ENCODE measurements at regions not wholly inside any gene's neighbourhood (a gene's known extent, or its start where the extent isn't known, plus 50 kb on each side); places are given as distances from the start of the nearest gene placed in this dataset.
"Not testable (repeated sequence)": the region's sequence is repeated elsewhere in the genome, so short reads cannot be mapped to it uniquely, and the experiment has no call there.

DNA sequence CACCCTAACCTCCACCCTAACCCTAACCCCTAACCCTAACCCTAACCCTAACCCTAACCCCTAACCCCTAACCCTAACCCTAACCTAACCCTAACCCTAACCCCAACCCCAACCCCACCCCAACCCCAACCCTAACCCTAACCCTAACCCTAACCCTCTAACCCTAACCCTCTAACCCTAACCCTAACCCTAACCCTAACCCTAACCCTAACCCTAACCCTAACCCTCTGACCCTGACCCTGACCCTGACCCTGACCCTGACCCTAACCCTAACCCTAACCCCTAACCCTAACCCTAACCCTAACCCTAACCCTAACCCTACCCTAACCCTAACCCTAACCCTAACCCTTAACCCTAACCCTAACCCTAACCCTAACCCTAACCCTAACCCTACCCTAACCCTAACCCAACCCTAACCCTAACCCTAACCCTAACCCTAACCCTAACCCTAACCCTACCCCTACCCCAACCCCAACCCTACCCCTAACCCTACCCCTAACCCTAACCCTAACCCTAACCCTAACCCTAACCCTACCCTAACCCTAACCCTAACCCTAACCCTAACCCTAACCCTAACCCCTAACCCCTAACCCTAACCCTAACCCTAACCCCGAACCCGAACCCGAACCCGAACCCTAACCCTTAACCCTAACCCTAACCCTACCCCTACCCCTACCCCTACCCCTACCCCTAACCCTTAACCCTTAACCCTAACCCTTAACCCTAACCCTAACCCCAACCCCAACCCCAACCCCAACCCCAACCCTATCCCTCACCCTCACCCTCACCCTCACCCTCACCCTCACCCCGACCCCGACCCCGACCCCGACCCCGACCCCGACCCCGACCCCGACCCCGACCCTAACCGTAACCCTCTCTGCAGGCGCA, 186.2 kb upstream of the CHL1 start:
- H3K27me3 Mint-ChIP-seq; H3K27ac Mint-ChIP-seq; H3K4me3 Mint-ChIP-seq; H3K9me3 Mint-ChIP-seq; H3K36me3 Mint-ChIP-seq (ENCODE audit: low read depth); H3K4me1 Mint-ChIP-seq (ENCODE audit: low read depth): not testable (repeated sequence)

DNA sequence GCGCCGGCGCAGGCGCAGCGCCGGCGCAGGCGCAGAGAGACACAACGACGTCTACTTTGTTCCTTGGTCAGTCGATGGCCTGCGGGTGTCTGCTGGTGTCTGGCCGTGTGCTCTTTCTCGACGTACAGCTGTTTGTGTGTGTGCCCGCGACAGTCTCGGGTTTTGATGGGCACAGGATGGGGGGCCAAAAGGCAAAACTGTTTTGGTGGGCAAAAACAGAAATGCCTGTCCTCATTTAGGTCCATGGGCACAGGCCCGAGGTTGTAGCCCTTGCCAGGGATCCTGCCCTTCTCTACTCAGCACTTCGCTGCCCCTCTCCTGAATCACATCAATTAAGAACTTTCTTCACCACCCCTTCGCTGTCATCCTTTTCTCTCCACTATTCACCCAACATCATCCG, 184.8 kb upstream of the CHL1 start:
- no peak overlapping the region for H3K27ac Mint-ChIP-seq
- no peaks in the 10 kb centered on the region for H3K4me1 Mint-ChIP-seq (ENCODE audit: low read depth)
- H3K9me3 Mint-ChIP-seq: no peaks in the 10 kb centered on the region
- peaks cover 9% of the 10 kb centered on the region for H3K27me3 Mint-ChIP-seq
- H3K4me3 Mint-ChIP-seq: peak overlapping the region; percentile 56
- H3K36me3 Mint-ChIP-seq (ENCODE audit: low read depth): no peaks in the 10 kb centered on the region

DNA sequence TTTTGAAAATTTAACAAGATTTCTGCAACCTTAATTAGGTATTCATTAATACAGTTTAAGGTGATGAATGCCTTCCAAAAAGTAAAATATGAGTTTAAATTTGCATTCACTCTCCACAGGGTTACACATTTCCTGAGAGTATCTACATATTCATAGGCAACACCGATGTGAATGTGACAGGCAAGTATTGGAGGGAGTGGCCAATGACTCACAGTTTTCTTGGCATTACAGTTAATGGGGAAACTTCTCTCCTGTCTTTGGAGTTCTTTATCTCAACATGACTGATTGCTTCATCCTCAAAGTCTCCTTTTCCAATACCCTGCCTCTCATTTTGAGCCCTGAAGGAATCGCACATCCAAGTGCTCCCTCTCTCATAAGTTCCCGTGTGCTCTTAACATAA, 181.9 kb upstream of the CHL1 start:
- Mint-ChIP-seq H3K27me3 (peaks cover 17% of the 10 kb centered on the region), H3K4me3 (no peak overlapping the region)

DNA sequence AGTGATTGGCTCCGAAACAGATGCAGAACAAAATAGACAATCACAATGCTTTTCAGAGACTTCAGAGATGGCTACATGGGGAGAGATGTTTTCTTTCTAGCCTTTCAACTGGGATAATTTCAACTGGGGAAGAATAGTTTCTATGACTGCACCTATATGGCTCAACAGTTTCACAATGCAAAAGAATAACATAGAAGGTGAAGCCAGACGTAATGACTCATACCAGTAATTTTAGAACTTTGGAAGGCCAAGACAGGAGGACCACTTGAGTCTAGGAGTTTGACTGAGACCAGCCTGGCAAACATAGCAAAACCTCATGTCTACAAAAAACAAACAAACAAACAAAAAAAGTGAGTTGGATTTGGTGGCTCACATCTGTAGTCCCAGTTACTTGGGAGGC, 180.2 kb upstream of the CHL1 start:
- Mint-ChIP-seq H3K27me3 (peaks cover 23% of the 10 kb centered on the region), H3K4me3 (no peak overlapping the region), H3K27ac (no peak overlapping the region), H3K4me1 (ENCODE audit: low read depth) (no peaks in the 10 kb centered on the region), H3K9me3 (peaks cover 4% of the 10 kb centered on the region), H3K36me3 (ENCODE audit: low read depth) (no peaks in the 10 kb centered on the region)

More for the DNA sequence above, 181.9 kb upstream of the CHL1 start:
- Mint-ChIP-seq H3K9me3 (no peaks in the 10 kb centered on the region), H3K27ac (no peak overlapping the region), H3K36me3 (ENCODE audit: low read depth) (no peaks in the 10 kb centered on the region), H3K4me1 (ENCODE audit: low read depth) (no peaks in the 10 kb centered on the region)

DNA sequence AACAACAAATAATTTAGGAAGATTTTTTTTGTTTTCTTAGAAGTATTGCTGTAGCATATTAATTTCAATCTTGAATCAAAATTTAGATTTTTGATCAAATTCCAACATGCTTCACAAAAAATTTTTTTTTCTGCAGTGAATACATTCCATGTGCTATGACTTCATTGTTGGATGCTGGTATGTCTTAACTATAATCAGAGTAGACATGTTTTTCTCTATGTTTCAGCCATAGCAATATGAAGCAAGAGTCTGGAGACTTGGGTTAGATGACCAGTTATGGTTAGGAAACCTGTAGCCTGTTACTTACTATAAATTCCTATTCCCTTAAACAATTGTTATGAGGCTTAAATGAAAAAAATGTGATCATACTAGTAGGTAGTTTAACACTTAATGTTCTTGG, 176.1 kb upstream of the CHL1 start:
- H3K36me3 Mint-ChIP-seq (ENCODE audit: low read depth): no peaks in the 10 kb centered on the region
- H3K27me3 Mint-ChIP-seq: peaks cover 37% of the 10 kb centered on the region
- peaks cover 4% of the 10 kb centered on the region for H3K9me3 Mint-ChIP-seq
- no peak overlapping the region for H3K27ac Mint-ChIP-seq
- H3K4me1 Mint-ChIP-seq (ENCODE audit: low read depth): no peaks in the 10 kb centered on the region
- no peak overlapping the region for H3K4me3 Mint-ChIP-seq

DNA sequence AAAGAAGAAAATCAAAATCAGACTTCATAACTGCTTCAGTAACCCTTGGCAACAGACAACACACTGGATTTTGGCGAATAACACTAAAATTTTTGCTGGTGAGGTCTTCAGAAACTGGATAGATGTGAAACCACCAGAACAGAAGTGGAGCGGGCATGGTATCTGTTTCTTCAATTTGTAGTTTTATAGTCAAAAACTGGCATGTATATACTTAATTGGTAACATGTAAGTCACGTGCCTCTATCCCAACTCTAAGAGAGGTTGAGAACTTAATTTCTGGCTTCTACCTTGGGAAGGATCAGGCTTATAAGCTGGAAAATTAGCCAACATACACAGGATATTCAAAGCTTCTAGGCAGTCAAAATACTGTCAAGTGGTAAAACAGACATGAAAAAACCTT, 172.6 kb upstream of the CHL1 start:
- H3K4me3 Mint-ChIP-seq: no peak overlapping the region
- H3K27me3 Mint-ChIP-seq: peaks cover 34% of the 10 kb centered on the region
- no peak overlapping the region for H3K27ac Mint-ChIP-seq
- peaks cover 4% of the 10 kb centered on the region for H3K9me3 Mint-ChIP-seq
- H3K4me1 Mint-ChIP-seq (ENCODE audit: low read depth): no peaks in the 10 kb centered on the region
- H3K36me3 Mint-ChIP-seq (ENCODE audit: low read depth): no peaks in the 10 kb centered on the region

DNA sequence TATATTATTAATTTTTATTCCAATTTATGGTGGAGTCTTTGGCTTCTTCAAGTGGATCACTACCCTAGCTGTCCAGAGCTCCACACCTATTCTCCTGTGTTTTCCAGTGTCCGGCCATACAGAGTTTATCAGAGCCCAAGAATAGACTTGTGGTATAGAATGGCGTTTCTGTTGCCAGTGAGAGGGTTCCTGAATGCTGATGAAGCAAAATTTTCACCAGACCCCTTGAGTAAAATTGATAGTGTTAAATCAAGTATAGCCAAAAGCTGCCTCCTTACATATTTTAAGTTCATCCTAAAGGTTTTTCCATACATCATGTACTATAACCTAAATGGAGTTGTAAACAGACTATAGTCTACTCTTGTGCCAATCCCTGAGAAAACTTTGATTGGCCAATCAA, 171.5 kb upstream of the CHL1 start:
- Mint-ChIP-seq H3K4me3 (no peak overlapping the region), H3K9me3 (peaks cover 4% of the 10 kb centered on the region), H3K27me3 (peaks cover 32% of the 10 kb centered on the region), H3K36me3 (ENCODE audit: low read depth) (no peaks in the 10 kb centered on the region), H3K27ac (no peak overlapping the region), H3K4me1 (ENCODE audit: low read depth) (no peaks in the 10 kb centered on the region)

DNA sequence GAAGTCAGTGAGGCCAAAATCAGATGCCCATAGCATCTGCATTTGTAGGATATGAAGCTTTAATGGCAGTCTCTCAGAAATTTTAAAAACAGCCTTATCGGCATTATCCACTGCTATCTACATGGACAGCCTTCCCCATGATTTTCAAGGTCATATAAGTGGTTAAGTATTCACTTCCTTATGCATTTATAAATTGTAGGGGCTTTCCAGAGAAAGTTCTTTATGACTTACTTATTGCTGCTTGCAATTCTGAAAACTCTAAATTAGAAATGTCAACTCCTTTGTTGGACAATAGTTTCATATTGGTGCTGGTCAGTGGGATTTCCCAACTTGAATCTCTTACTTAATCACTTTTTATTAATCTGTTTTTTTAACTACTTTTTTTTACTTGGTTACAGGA, 160.6 kb upstream of the CHL1 start:
- H3K27me3 Mint-ChIP-seq; H3K36me3 Mint-ChIP-seq (ENCODE audit: low read depth); H3K4me3 Mint-ChIP-seq; H3K4me1 Mint-ChIP-seq (ENCODE audit: low read depth); H3K27ac Mint-ChIP-seq; H3K9me3 Mint-ChIP-seq: not testable (repeated sequence)

DNA sequence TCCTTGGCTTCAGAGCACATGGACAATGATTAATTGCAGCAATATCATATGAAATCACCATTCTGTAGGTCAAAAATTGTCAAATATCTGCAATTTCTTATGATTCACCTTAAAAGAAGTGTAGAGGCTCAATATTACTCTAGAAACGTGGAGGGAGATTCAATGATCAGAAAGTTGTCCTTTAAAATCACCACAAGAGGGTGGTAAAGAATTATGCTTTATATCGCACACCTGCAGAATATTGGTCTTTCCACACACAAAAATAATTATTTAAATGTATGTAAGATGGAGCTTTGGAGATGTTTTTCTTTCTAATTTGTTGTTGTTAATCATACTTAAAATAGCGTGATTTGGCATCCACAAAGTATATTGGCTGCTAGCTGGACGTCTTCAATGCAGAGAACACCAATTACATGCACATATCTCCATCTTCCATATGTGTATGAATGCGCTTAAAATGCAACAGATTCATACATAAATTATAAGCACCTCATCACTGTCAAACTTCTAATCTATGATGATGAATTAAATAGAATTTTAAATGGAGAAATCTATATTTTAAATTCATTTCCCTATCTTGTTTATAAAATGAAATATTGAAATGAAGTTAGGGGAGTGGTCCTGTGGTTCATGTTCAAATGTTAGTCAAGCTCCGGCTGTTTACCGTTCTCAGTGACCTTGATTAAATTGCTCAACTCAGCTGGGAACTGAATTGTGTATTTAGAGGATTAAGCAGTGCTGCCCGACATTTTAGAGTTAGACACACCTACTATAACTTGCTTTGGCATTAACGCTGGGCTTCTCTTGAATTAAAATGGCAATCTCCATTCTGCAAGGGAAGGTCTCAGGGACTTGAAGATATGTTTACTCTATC, 153.5 kb upstream of the CHL1 start:
- peaks cover 29% of the 10 kb centered on the region for H3K27me3 Mint-ChIP-seq
- not testable (repeated sequence) for H3K27ac Mint-ChIP-seq; H3K36me3 Mint-ChIP-seq (ENCODE audit: low read depth); H3K4me3 Mint-ChIP-seq; H3K9me3 Mint-ChIP-seq; H3K4me1 Mint-ChIP-seq (ENCODE audit: low read depth)

DNA sequence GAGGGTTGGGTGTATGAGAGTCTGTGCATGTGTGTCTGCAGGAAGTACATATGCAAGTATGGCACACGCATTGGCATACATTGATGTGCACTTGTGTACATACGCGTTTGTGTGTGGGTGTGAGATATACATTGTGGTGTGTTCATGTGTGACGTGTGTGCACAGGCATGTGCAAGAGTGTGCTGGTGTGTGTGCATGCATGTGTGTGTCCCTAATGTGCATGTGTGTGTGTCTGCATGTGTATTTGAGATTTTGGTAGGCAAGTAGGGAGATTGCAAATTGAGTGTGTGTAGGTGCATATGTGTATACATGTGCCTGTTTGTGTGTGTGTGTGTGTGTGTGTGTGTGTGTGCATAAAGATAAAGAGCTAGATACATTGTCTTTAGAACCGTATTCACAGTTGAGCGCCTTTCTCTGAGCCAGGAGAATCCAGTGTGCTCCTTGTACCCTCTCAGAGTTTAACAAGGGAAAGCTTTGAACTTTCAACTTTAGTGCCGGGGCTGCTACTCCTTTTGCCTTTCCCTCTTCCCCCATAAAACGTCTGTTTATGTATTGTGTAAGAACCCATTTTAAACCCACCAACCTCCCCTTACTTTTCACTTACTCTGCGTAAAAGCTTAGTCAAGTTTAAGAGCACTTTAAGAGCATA, 152.4 kb upstream of the CHL1 start:
- H3K4me1 Mint-ChIP-seq (ENCODE audit: low read depth): no peaks in the 10 kb centered on the region
- no peaks in the 10 kb centered on the region for H3K36me3 Mint-ChIP-seq (ENCODE audit: low read depth)
- peaks cover 5% of the 10 kb centered on the region for H3K9me3 Mint-ChIP-seq
- H3K27ac Mint-ChIP-seq: no peak overlapping the region
- peaks cover 33% of the 10 kb centered on the region for H3K27me3 Mint-ChIP-seq
- H3K4me3 Mint-ChIP-seq: no peak overlapping the region

DNA sequence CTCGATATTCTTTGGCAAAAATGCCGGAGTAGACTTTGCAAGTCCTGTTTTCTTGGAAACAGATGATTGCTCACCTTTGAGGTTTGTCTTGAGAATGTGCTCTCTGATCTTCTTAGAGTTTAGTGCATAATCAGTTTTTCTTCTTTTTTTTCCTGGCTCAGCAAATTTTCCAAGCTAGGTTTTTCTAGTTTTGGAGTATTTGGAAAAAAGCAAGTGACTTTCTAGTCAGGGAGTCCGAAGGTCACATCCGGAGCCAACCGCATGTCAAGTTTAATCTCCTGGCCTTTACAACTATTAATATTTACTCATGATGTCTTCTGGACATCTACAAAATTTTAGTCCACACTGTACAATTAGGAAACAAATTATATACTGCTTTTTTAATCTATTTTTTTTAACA, 151.6 kb upstream of the CHL1 start:
- peaks cover 35% of the 10 kb centered on the region for H3K27me3 Mint-ChIP-seq
- not testable (repeated sequence) for H3K4me3 Mint-ChIP-seq; H3K9me3 Mint-ChIP-seq; H3K27ac Mint-ChIP-seq; H3K4me1 Mint-ChIP-seq (ENCODE audit: low read depth); H3K36me3 Mint-ChIP-seq (ENCODE audit: low read depth)

DNA sequence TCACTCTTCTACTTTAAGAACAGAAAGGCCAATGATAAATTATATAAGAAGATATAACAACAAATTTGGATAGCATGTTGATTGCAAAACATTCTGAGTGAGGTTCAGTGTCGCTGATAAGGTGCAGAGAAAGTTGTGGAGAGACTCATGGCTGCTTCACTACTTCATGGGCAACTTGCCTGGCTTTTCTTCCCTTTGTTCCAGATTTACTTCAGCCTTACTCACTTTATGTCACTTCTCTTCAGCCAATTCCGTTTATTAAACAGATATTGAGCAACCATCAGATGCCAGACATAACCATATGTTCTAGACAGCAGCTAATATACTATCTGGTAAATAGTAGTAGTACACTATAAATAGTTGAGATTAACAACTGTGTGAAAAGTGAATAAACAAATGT, 150.0 kb upstream of the CHL1 start:
- Mint-ChIP-seq H3K4me1 (ENCODE audit: low read depth) (no peaks in the 10 kb centered on the region), H3K36me3 (ENCODE audit: low read depth) (no peaks in the 10 kb centered on the region), H3K27me3 (peaks cover 35% of the 10 kb centered on the region), H3K27ac (no peak overlapping the region), H3K4me3 (no peak overlapping the region), H3K9me3 (peaks cover 8% of the 10 kb centered on the region)

DNA sequence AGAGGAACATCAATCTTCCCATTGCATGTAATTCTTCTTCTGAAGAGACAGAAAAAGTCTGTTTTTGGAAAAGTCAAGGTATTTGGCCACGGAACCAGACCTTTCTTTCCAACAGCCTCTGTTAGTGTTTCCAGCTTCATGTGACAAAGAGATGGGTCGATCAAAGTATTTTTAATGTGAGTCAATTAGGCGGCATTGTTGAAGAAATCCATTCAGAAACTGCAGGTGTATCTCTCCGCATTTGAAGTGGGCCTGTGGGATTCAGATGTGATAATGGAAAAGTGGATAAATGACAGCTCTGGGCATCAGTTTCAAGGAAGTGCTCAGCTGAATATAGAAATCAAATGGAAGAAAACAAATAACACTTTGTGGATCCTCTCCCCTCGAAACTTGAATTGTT, 143.1 kb upstream of the CHL1 start:
- H3K27me3 Mint-ChIP-seq; H3K27ac Mint-ChIP-seq; H3K4me3 Mint-ChIP-seq; H3K4me1 Mint-ChIP-seq (ENCODE audit: low read depth); H3K9me3 Mint-ChIP-seq; H3K36me3 Mint-ChIP-seq (ENCODE audit: low read depth): not testable (repeated sequence)

DNA sequence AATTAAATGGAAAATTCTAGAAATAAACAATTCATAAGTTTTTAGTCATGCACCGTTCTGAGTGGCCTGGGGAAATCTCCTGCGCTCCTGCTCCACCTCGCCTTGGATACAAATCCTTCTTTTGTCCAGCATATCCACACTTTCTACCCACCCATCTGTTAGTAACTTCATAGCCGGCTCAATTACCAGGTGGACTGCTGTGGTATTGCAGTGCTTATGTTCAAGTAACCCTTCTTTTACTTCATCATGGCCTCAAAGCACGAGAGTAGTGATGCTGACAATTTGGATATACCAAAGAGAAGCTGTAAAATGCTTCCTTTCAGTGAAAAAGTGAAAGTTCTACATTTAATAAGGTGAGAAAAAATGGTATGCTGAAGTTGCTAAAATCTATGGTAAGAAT, 142.3 kb upstream of the CHL1 start:
- Mint-ChIP-seq H3K9me3 (peaks cover 5% of the 10 kb centered on the region), H3K27me3 (peaks cover 5% of the 10 kb centered on the region), H3K27ac (no peak overlapping the region), H3K36me3 (ENCODE audit: low read depth) (no peaks in the 10 kb centered on the region), H3K4me3 (no peak overlapping the region), H3K4me1 (ENCODE audit: low read depth) (no peaks in the 10 kb centered on the region)

DNA sequence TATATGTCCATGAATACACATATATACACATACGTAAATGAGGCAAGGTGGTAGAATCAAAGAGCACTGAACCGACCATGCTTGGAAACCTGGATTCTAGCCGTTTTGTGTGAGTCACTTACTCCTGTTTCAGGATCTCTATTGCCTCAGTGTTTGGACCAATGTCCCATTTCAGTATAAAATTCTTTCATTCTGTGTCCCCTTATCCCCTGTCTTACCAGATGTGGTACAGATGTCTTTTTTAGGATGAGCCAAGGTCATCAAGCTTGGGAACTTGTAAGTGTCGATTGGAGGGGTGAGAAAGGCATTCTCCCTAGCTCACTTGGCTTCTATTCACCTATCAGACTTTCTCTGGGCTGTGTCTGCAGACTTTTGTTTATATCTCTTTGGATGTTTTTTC, 139.9 kb upstream of the CHL1 start:
- H3K27me3 Mint-ChIP-seq: peaks cover 15% of the 10 kb centered on the region
- H3K4me1 Mint-ChIP-seq (ENCODE audit: low read depth): no peaks in the 10 kb centered on the region
- H3K27ac Mint-ChIP-seq: no peak overlapping the region
- H3K4me3 Mint-ChIP-seq: no peak overlapping the region
- H3K9me3 Mint-ChIP-seq: peaks cover 6% of the 10 kb centered on the region
- H3K36me3 Mint-ChIP-seq (ENCODE audit: low read depth): no peaks in the 10 kb centered on the region

Data from stimulated activated naive CD8-positive, alpha-beta T cell treated with anti-CD3 and anti-CD28 coated beads, Interleukin-15, Interleukin-2, amounts not matched to agents 100 ng/mL and 50 ng/mL, for 24 hours (primary cell).